ENCODE measurements at regions not wholly inside any gene's neighbourhood (a gene's known extent, or its start where the extent isn't known, plus 50 kb on each side); places are given as distances from the start of the nearest gene placed in this dataset.

DNA sequence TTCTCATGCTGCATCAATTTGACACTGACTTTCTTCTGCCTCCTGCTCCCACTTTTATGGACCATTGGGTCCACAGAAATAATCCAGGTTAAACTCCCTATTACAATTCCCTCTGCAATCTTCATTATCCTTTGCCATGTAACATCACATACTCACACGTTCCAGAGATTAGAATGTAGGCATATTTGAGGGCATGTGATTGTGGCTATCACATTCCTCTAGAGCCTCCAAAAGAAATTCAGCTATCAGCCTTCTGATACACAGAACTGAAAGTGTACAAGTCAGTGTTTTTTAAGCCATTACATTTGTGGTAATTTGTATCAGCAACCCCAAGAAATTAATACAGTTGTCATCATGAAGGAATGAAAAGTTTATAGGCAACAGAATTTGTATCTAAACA, 892.4 kb downstream of the RPS29 start:
- TF ChIP-seq, protein P1, sequence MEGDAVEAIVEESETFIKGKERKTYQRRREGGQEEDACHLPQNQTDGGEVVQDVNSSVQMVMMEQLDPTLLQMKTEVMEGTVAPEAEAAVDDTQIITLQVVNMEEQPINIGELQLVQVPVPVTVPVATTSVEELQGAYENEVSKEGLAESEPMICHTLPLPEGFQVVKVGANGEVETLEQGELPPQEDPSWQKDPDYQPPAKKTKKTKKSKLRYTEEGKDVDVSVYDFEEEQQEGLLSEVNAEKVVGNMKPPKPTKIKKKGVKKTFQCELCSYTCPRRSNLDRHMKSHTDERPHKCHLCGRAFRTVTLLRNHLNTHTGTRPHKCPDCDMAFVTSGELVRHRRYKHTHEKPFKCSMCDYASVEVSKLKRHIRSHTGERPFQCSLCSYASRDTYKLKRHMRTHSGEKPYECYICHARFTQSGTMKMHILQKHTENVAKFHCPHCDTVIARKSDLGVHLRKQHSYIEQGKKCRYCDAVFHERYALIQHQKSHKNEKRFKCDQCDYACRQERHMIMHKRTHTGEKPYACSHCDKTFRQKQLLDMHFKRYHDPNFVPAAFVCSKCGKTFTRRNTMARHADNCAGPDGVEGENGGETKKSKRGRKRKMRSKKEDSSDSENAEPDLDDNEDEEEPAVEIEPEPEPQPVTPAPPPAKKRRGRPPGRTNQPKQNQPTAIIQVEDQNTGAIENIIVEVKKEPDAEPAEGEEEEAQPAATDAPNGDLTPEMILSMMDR (IDR thresholded peaks at IDR 0.05; ENCODE audit: low read depth, low read length): no peak
- H3K4me3 ChIP-seq (ENCODE audit: low read depth, low read length): no peak overlapping the region

DNA sequence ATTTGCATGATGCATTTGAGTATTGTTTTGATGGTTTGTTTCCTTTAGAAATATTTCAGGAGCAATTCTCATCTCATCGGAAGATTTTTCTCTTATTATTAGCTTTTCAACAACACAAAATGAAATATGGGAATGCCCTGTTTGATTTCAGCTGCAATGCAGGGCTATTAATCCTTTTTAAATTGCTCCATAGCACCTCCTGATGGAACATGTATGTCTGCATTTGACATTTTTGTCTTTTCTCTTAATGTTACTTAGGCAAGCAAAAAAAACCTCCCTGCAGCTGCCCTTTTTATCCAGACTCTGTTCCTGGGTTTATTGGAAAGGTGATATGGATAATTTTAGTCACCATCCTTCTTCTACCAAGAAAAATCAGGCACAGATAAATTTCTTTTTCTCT, 895.8 kb downstream of the RPS29 start:
- TF ChIP-seq, protein P1 (IDR thresholded peaks at IDR 0.05; ENCODE audit: low read depth, low read length): no peak
- H3K4me3 ChIP-seq (ENCODE audit: low read depth, low read length): no peak overlapping the region

DNA sequence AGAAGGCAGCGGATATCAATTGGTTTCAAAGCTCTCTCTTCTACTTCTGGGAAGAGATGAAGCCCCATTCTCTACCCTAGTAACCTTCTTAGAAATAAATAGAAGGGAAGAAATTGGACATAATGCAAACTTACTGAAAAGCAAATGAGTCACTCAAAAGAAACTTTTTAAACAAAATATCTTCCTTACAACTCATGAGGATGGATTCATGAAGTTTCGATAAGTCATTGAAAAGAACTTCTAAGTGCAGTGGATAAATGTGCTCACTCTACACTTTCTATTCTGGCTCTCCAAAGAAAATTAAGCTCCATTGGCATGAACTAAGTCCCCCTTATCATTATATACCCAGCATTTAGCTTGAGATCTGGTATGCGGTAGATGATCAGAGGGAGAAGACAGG, 899.5 kb downstream of the RPS29 start:
- TF ChIP-seq, protein P1 (IDR thresholded peaks at IDR 0.05; ENCODE audit: low read depth, low read length): no peak

DNA sequence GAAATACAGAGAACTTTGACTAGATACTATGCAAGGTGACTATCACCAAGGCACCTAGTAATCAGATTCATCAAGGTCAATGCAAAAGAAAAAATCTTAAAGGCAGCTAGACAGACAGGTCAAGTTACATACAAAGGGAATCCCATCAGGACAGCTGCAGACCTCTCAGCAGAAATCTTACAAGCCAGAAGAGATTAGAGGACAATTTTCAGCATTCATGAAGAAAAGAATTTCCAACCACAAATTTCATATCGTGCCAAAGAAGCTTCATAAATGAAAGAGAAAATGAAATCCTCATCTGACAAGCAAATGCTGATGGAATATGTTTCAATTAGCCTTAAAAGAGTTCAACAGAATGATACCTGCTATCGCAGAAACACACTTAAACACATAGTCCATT, 913.7 kb downstream of the RPS29 start:
- H3K4me3 ChIP-seq (ENCODE audit: low read depth, low read length): no peak overlapping the region
- TF ChIP-seq, protein P1 (IDR thresholded peaks at IDR 0.05; ENCODE audit: low read depth, low read length): no peak

More for the DNA sequence above, 899.5 kb downstream of the RPS29 start:
- H3K4me3 ChIP-seq (ENCODE audit: low read depth, low read length): no peak overlapping the region

DNA sequence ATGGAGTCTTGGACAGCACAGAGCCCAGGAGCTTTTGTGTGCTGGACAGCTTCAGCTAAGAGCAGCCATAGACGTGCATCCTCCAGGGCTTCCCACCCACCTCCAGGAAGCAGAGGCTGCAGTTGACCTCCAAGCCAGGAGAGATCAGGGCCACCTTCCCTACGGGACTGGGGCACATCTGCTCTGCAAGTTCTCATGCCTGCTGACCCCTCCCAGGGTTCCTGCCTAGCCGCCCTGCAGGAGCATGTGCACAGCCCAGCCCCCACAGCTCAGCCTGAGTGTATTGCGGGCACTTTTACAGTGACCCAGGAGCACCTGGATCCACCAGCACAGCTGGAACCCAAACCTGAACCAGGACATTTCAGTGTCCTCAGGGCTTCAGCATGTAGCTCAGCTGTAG, 915.2 kb downstream of the RPS29 start:
- TF ChIP-seq, protein P1 (IDR thresholded peaks at IDR 0.05; ENCODE audit: low read depth, low read length): no peak
- no peak overlapping the region for H3K4me3 ChIP-seq (ENCODE audit: low read depth, low read length)

DNA sequence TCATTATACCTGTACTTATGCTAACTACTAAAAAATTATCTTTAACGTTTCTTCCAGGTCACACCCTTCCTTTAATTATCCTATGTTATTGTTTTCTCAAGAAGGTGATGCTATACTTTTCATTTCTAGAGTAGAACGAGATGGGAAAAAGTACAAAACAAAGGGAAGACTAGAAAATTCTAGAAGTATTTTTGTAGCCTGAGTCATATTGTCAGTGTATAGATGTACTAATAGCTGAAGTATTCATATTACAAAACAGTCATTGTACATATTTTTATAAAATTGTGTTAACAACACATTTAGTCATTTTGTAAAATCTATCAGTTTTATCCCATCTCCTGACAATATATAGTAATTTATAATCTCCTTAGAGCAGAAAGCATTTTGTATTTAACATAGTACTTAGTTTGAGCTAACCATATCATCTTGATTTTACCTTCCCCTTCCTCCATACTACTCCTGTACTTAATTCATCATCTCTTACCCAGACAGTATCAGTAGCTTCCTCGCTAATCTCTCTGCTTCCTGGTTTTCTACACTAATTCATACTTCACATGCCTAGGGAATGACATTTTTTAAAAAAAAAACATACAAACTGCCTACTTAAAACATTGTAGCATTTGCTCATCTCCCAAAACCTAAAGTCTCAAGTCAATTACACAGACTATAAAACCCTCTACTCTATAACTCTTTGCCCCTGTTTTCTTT, 920.9 kb downstream of the RPS29 start:
- TF ChIP-seq, protein P1 (IDR thresholded peaks at IDR 0.05; ENCODE audit: low read depth, low read length): no peak
- no peak overlapping the region for H3K4me3 ChIP-seq (ENCODE audit: low read depth, low read length)

DNA sequence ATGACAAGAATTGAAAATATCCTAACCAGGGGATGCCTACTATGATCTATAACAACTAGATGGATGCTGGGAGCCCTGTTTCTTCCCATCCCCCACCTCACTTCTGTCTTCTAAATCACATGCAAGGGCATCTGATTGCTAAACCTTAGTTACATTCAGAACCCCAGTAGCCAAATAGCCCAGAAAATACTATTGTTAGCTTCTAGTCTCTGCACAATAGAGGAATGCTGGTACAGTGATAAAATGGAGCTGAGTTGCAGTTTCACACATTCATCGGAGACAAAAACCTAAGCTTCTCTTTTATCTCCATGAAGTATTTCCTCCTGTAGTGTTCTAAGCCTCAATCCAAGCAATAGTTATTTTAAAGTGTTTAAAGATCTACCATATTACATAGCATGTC, 942.9 kb downstream of the RPS29 start:
- TF ChIP-seq, protein P1 (IDR thresholded peaks at IDR 0.05; ENCODE audit: low read depth, low read length): no peak
- no peak overlapping the region for H3K4me3 ChIP-seq (ENCODE audit: low read depth, low read length)
